ENCODE measurements at regions not wholly inside any gene's neighbourhood (a gene's known extent, or its start where the extent isn't known, plus 50 kb on each side); places are given as distances from the start of the nearest gene placed in this dataset.
A peak's percentile ranks its signal among the peaks of the same experiment; 100 is the strongest.

GRCh38 chr20:56994006-56994405, 272.4 kb downstream of the BMP7 start:
- no peak for DNase-seq

- DNase-seq: no peak
These were observed 271.3 kb downstream of the BMP7 start for GRCh38 chr20:56995149-56995548.

- DNase-seq: no peak
These were observed 270.8 kb downstream of the BMP7 start for GRCh38 chr20:56995635-56996075.

GRCh38 chr20:56996533-56996932, 269.9 kb downstream of the BMP7 start:
- DNase-seq: no peak

GRCh38 chr20:56998438-56998837, 268.0 kb downstream of the BMP7 start:
- DNase-seq: no peak

- DNase-seq: no peak
These were observed 265.9 kb downstream of the BMP7 start for GRCh38 chr20:57000441-57000968.

- DNase-seq: no peak
These were observed 265.2 kb downstream of the BMP7 start for GRCh38 chr20:57001126-57001767.

GRCh38 chr20:57002066-57002570, 264.3 kb downstream of the BMP7 start:
- no peak for DNase-seq

- DNase-seq: no peak
These were observed 263.4 kb downstream of the BMP7 start for GRCh38 chr20:57003012-57003411.

GRCh38 chr20:57004416-57004815, 262.0 kb downstream of the BMP7 start:
- DNase-seq: no peak

GRCh38 chr20:57004951-57005933, 261.2 kb downstream of the BMP7 start:
- DNase-seq: no peak

GRCh38 chr20:57006411-57007170, 259.9 kb downstream of the BMP7 start:
- DNase-seq: no peak

GRCh38 chr20:57007171-57007540, 259.3 kb downstream of the BMP7 start:
- no peak for DNase-seq

GRCh38 chr20:57008217-57008616, 258.2 kb downstream of the BMP7 start:
- no peak for DNase-seq

- no peak for DNase-seq
These were observed 257.1 kb downstream of the BMP7 start for GRCh38 chr20:57009355-57009754.

- no peak for DNase-seq
These were observed 256.7 kb downstream of the BMP7 start for GRCh38 chr20:57009775-57010174.

GRCh38 chr20:57012691-57013090, 253.8 kb downstream of the BMP7 start:
- DNase-seq: no peak

- DNase-seq: no peak
These were observed 253.2 kb downstream of the BMP7 start for GRCh38 chr20:57013217-57013616.

- DNase-seq: no peak
These were observed 252.7 kb downstream of the BMP7 start for GRCh38 chr20:57013741-57014140.

- DNase-seq: peak in 2 of 56 donors; percentile 8 to 10
These were observed 246.1 kb downstream of the BMP7 start for GRCh38 chr20:57020364-57020763.

GRCh38 chr20:57022306-57022705, 244.1 kb downstream of the BMP7 start:
- no peak for DNase-seq

Data from amygdala (tissue), 56 donors.